ENCODE measurements at regions not wholly inside any gene's neighbourhood (a gene's known extent, or its start where the extent isn't known, plus 50 kb on each side); places are given as distances from the start of the nearest gene placed in this dataset.

- DNase-seq (ENCODE audit: low read depth in 3 of 3), result no peak
These were observed 79.3 kb downstream of the PCTP start for GRCh38 chr17:55829995-55830612.

GRCh38 chr17:55830699-55831471, 80.0 kb downstream of the PCTP start:
- DNase-seq (ENCODE audit: low read depth in 3 of 3), result no peak

DNA sequence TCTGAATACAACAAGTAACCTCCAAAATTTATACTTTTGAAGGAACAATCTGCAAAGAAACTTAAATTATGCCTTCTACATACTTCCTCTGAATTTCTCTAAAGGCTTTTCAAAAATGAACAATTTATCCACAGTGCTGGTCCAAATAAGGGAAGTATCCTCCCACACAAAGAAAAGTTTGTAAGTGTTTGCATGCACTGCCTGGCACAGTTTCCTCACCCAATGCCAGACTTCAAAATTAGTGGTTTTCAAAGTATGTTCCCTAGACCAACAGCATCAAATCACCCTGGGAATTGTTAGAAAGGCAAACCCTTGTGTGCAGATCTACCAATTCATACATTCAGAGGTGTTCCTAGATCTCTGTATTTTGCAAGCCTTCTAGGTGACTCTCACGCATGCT, 82.5 kb downstream of the PCTP start:
- no peak for DNase-seq (ENCODE audit: low read depth in 3 of 3)

- DNase-seq (ENCODE audit: low read depth in 3 of 3), result no peak
These were observed 91.7 kb downstream of the PCTP start for GRCh38 chr17:55842405-55843158.

DNA sequence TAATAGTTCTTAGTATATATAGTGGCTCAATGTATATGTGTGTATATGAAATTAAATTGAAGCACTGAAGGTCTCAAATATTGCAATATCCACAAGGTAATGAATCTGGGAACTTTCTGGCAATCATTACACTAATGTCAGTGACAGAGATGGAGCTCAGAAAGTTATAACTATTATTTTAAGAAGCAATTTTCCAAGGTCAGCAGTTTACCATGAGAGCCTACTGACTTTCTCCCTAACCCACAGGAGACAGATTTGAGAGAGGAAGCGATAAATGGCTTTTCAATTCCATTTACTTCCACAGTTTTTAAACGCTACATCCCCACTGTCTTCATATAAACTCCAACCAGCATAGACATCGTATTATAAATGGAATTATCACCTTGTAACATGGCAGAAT, 92.9 kb downstream of the PCTP start:
- DNase-seq (ENCODE audit: low read depth in 3 of 3), result no peak

DNA sequence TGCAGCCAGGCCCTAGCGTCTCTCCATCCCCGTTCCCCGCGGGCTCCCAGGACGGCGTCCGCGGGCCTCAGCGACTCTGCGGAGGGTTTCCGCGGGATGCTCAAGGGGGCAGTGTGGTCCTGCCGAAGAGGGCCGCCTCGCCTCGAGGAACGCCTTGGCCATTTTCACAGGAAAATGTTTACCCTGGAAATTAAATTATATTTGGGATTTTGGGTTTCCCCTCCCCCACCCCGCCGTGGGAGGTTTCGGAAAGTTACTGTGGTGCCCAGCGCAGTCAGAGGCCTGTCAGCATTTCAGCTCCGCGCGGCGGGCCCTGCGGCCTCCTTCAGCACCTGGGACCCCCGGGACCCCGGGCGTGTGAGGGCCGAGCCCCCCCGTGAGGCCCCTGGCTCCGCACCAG, 94.5 kb downstream of the PCTP start:
- DNase-seq (ENCODE audit: low read depth in 3 of 3), result peak in 1 of 3 experiments; percentile 26

GRCh38 chr17:55846745-55847144, 95.9 kb downstream of the PCTP start:
- DNase-seq (ENCODE audit: low read depth in 3 of 3), result no peak

DNA sequence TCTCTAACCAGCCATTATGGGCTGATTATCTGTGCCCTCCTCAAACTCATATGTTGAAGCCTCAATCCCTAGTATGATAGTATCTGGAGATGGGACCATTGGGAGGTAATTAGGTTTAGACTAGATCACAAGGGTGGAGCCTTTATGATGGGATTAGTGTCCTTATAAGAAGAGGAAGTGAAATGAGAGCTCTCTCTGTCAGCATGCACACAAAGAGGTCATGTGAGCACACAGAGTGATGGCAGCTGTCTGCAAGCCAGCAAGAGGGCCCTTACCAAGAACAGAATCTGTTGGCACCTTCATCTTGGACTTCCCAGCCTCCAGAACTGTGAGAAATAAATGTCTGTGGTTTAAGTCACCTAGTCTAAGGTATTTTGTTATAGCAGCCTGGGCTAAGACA, 101.9 kb downstream of the PCTP start:
- no peak for DNase-seq (ENCODE audit: low read depth in 3 of 3)

DNA sequence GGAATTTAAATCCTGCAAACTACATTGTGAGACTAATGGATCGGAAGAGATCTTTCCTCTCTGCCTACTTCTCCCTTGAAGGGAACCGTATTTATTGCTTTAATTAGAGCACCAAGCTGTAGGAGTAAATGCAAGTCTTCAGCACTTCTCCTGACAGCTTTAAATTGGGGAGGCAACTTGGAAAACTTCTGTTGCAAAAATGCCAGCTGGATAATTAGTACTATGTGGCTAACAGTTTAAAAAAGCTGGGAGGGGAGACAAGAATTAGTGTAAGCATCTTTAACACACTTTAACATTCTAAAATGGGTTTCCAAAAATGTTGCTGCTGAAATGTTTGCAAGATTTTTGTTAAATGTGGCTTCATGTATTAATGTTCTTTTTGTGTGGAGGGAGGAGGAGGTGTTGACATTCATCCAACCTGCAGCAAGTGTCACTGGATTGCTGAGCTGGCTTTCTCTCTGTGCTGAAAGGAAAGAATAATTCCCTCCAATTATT, 108.5 kb downstream of the PCTP start:
- DNase-seq (ENCODE audit: low read depth in 3 of 3), result no peak

- no peak for DNase-seq (ENCODE audit: low read depth in 3 of 3)
These were observed 114.4 kb downstream of the PCTP start for GRCh38 chr17:55865072-55865762.

DNA sequence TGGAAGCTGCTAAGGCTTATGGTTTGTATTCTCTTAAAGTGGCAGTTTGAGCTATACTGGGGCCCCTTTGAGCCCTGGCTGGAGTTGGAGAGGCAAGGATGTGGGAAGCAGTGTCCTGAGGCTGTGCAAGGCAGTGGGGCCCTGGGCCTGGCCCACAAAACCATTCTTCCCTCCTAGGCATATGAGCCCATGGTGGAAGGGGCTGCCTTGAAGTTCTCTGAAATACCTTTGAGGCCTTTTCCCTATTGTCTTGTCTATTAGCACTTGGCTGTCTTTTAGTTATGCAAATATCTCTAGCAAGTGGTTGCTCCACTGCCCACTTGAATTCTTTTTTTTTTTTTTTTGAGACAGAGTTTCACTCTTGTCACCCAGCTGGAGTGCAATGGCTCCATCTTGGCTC, 119.2 kb downstream of the PCTP start:
- DNase-seq (ENCODE audit: low read depth in 3 of 3), result no peak

- DNase-seq (ENCODE audit: low read depth in 3 of 3), result no peak
These were observed 121.5 kb downstream of the PCTP start for GRCh38 chr17:55872374-55872773.

DNA sequence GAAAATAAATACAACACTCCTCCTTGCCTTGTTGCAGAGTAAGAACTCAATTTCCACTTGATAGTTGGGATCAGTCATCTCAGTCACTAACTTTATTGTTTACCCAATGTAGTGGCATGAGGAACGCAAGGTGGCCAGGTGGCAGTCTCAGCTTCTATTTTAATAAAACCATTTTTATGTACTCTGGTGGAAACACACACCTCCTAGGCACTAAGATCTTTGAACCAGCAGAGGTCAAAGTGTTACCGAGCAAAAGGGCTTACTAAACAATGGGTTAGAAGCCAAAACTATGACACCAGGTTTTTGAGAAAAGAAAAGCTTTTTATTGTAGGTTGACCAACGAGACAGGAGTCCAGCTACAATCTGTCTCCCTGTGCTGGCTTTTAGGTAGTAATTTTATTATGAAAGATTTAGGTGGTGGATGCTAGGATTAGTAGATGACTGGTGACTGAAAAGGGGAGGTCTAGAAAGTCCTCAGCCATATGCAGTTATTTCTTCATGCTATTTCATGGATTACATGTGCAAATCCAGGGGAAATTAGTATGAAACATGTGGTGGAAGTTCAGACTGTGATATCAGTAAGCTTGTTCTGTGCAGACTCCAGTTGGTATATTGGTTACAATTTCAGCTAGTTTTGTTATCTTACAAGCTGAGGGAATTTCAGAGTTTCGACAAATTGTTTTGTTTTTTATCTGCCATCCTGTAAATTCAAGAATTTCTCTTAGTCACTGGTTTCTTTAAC, 122.3 kb downstream of the PCTP start:
- DNase-seq (ENCODE audit: low read depth in 3 of 3), result no peak

DNA sequence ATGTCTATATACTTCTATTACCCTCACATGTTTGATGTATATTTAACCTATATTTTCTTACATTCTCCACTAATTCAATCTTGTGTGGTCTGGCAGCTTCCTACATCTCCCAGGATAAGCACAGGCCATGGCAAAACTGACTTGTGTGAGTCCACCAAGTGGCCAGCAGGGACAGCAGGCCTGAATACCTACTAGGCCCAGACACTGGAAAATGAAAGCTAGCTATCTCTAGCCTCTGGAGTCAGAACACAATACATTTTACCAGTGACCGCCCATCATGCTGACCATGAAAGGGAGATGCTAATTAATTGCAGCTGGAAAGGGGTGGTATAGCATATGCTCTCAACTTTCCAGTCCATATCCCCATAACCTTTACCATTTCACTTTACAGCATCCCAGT, 132.3 kb downstream of the PCTP start:
- DNase-seq (ENCODE audit: low read depth in 3 of 3), result no peak

DNA sequence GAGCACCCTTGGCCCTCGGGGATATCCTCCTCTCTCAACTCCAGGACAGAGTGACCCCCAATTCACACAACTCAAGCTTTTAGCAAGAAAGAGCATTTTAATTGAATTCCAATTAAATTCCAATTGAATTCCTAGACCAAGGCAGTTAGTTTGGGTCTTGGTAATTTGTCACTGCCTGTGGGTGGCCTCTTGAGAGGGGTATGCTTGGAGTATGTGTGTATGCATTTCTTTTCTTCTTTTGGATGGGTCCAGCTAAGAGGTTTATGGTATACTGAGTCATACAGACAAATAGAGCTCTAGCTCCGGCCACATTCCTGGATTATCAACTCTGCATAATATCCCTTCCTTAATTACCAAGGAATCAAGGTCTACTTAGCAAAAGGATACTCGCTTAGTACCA, 136.7 kb downstream of the PCTP start:
- DNase-seq (ENCODE audit: low read depth in 3 of 3), result no peak

GRCh38 chr17:55889271-55889670, 138.4 kb downstream of the PCTP start:
- DNase-seq (ENCODE audit: low read depth in 3 of 3), result no peak

DNA sequence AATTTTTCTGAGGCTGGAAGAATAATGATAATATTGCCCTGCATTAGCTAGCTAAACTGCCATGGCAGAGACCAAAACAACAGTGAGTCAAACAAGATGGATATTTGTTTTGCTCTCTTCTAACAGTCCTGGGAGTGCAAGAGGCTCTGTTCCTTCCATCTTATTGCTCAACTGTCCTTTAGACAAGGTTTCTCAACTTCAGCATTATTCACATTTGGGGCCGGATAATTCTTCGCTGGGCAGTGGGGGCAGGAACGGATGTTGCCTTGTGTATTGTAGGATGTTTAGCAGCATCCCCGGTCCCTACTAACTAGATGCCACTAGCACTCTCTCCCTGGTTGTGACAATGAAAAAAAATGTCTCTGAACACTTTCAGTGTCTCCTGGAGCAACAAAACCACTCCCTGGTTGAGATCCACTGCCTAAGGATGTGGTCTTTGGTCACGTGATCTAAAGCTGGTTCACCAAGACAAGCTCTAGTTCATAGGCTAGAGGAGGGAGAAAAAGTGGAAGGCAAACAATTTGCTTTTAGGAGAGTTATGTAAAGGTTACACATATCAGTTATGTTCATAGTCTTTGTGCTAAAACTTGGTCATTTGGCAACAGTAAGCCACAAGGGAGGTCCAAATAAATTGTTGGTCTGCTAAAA, 144.4 kb downstream of the PCTP start:
- no peak for DNase-seq (ENCODE audit: low read depth in 3 of 3)

GRCh38 chr17:55897301-55897700, 146.4 kb downstream of the PCTP start:
- no peak for DNase-seq (ENCODE audit: low read depth in 3 of 3)

DNA sequence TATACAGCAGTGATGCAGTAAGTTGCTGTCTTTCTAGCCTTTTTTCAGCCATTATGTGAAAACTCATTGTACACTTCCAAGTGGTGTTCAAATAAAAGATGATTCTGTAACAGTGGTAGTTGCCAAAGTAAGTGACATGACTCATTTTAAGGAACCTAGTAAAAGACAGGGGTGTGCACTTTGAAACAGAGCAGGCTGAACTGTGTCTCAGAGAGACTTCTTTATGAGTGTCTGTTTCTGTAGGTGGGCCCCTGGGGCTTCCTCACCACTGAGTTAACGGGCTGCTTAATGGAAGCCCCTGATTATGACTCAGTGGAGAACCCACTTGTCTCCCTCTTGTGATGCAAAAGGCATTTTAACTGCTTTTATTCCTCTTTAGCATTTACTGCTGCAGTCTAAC, 147.3 kb downstream of the PCTP start:
- DNase-seq (ENCODE audit: low read depth in 3 of 3), result no peak

DNA sequence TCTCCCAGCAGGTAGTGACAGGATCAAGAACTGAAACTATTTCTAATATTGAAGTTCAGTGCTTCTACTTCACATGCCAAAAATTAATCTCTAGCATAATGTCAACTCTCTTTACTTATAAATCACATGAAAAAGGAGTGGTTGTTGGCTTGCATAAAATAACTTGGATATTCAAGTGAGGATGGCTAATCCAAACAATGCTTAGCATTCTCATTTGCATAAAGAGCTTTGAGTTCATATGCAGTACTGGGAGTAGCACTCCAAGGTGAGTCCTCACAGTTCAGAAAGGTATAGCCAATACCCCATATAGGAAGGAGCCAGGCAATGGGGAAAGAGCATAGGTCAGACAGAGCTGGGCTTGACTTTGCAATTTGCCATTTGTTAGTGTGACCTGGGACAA, 149.3 kb downstream of the PCTP start:
- no peak for DNase-seq (ENCODE audit: low read depth in 3 of 3)
